Panc1 (cell line): ENCODE measurements at regions not wholly inside any gene's neighbourhood (a gene's known extent, or its start where the extent isn't known, plus 50 kb on each side); places are given as distances from the start of the nearest gene placed in this dataset.

Source experiments
- POLR2AphosphoS5 ChIP-seq: IDR thresholded peaks from 2 replicates; pipeline ENCODE4 v1.6.1; 2012; ENCODE audit warnings: mild to moderate bottlenecking, low read depth, low read length, moderate library complexity
- TF ChIP-seq, protein P1 (sequence below): fragments of 450-650 bp; IDR thresholded peaks from 2 replicates; pipeline ENCODE4 v1.5.1; 2017; ENCODE audit warnings: mild to moderate bottlenecking

DNA sequence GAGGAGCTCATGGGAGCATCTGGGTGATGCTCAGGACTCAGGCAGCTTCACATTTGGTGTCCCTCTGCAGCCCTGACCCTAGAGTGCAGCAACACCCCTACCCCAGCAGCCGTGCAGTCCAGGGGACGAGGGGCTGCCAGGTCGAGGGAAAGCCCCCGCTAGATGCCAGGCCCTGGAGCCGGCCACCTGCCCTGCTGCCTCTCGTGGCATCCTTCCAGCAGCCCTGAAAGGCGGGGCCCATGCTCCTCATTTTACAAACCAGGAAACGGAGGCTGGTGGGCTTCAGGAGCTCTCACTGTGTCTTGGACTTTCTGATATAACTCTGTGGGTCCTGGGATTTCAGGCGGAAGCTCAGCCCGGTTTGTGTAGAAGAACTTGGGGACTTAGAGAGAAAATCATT is 120.5 kb upstream of the WNT4 start:
- TF ChIP-seq, protein P1, sequence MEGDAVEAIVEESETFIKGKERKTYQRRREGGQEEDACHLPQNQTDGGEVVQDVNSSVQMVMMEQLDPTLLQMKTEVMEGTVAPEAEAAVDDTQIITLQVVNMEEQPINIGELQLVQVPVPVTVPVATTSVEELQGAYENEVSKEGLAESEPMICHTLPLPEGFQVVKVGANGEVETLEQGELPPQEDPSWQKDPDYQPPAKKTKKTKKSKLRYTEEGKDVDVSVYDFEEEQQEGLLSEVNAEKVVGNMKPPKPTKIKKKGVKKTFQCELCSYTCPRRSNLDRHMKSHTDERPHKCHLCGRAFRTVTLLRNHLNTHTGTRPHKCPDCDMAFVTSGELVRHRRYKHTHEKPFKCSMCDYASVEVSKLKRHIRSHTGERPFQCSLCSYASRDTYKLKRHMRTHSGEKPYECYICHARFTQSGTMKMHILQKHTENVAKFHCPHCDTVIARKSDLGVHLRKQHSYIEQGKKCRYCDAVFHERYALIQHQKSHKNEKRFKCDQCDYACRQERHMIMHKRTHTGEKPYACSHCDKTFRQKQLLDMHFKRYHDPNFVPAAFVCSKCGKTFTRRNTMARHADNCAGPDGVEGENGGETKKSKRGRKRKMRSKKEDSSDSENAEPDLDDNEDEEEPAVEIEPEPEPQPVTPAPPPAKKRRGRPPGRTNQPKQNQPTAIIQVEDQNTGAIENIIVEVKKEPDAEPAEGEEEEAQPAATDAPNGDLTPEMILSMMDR, result no peak
- TF ChIP-seq POLR2AphosphoS5, result no peak
